Upper lobe of left lung (tissue), 6 donors: ENCODE measurements at regions not wholly inside any gene's neighbourhood (a gene's known extent, or its start where the extent isn't known, plus 50 kb on each side); places are given as distances from the start of the nearest gene placed in this dataset.

Source experiments
- ATAC-seq, 2 donors: fragments of 200-7000 bp; cut with Tn5 transposase; one replicate each; pipeline ENCODE4 v1.9.1; 2022; ENCODE audit warnings: mild to moderate bottlenecking in 2 of 2, moderate library complexity in 2 of 2; ENCODE audit not compliant: low FRiP score in 2 of 2
- DNase-seq, 2 donors: peaks; one replicate each; pipeline ENCODE4 v3.0.0-alpha.2; 2019 to 2020
- H3K27ac ChIP-seq, 4 donors: fragments of 200-600 bp; sonication (generic); one replicate each; pipeline ENCODE4 v1.5.1; 2016 to 2019
- H3K27me3 ChIP-seq, 4 donors: fragments of 200-600 bp; sonication (generic); one replicate each; pipeline ENCODE4 v1.5.1; 2017 to 2019
- H3K36me3 ChIP-seq, 4 donors: fragments of 200-600 bp; sonication (generic); one replicate each; pipeline ENCODE4 v1.5.1; 2016 to 2019
- H3K4me1 ChIP-seq, 4 donors: fragments of 200-600 bp; sonication (generic); one replicate each; pipeline ENCODE4 v1.5.1; 2018 to 2019
- H3K4me3 ChIP-seq, 4 donors: fragments of 200-600 bp; sonication (generic); one replicate each; pipeline ENCODE4 v1.5.1; 2017 to 2019; ENCODE audit warnings: mild to moderate bottlenecking in 2 of 4, moderate library complexity in 1 of 4
- H3K9me3 ChIP-seq, 4 donors: fragments of 200-600 bp; sonication (generic); one replicate each; pipeline ENCODE4 v1.5.1; 2018 to 2019
- EP300 ChIP-seq, 4 donors: sonication (generic); formaldehyde crosslinking; IDR thresholded peaks; one replicate each; pipeline ENCODE4 v1.5.1; 2017; ENCODE audit warnings: antibody characterized with exemption in 4 of 4, control low read depth in 2 of 4
- POLR2A ChIP-seq, 4 donors: fragments of 450-650 bp; IDR thresholded peaks; one replicate each; pipeline ENCODE4 v1.5.1; 2016 to 2017; ENCODE audit warnings: antibody characterized with exemption in 4 of 4, mild to moderate bottlenecking in 2 of 4
- POLR2AphosphoS5 ChIP-seq, 2 donors: sonication (generic); formaldehyde crosslinking; IDR thresholded peaks; one replicate each; pipeline ENCODE4 v1.5.1; 2017; ENCODE audit warnings: antibody characterized with exemption in 2 of 2
- WGBS, 2 donors: methylation state at CpG; one replicate each; pipeline ENCODE4 v1.1.5; 2017 to 2018; 5-methylcytosine and 5-hydroxymethylcytosine counted together
- TF ChIP-seq, protein P1 (sequence below), 6 experiments: fragments of 450-650 bp in 4 of 6; fragments of 200-600 bp in 2 of 6; sonication (generic) in 2 of 6; IDR thresholded peaks; one replicate each; pipeline ENCODE4 v1.5.1; 2016 to 2019; ENCODE audit warnings: antibody characterized with exemption in 6 of 6
- donor health status: DM: no; HTN: no; CAD: no; lungs with moderate emphysema.
- donor health status: DM: no; HTN: yes; CAD: no; lungs with severe emphysema.

DNA sequence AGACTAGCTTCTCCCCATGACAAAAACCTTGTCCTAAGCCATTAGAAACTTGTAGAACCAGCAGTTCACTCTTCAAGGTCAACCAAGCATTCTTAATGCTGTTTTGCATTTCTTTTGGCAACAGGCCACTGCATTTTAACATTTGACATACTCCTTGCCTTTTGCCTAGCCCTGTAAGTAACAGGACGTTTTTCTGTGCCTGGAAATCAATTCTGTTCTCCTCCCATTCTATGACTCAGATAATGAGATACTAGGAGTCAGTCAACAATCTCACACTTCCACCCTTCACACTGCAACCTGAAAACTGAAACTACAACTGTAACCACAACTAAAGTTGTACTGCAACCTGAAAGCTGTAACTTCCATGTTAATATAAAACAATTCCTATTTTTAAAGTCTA, 268.7 kb downstream of the MZT1 start:
- TF ChIP-seq EP300 (IDR thresholded peaks at IDR 0.05) (no peak), POLR2A (IDR thresholded peaks at IDR 0.05) (no peak), POLR2AphosphoS5 (IDR thresholded peaks at IDR 0.05) (no peak)
- TF ChIP-seq, protein P1, sequence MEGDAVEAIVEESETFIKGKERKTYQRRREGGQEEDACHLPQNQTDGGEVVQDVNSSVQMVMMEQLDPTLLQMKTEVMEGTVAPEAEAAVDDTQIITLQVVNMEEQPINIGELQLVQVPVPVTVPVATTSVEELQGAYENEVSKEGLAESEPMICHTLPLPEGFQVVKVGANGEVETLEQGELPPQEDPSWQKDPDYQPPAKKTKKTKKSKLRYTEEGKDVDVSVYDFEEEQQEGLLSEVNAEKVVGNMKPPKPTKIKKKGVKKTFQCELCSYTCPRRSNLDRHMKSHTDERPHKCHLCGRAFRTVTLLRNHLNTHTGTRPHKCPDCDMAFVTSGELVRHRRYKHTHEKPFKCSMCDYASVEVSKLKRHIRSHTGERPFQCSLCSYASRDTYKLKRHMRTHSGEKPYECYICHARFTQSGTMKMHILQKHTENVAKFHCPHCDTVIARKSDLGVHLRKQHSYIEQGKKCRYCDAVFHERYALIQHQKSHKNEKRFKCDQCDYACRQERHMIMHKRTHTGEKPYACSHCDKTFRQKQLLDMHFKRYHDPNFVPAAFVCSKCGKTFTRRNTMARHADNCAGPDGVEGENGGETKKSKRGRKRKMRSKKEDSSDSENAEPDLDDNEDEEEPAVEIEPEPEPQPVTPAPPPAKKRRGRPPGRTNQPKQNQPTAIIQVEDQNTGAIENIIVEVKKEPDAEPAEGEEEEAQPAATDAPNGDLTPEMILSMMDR (IDR thresholded peaks at IDR 0.05), result no peak

DNA sequence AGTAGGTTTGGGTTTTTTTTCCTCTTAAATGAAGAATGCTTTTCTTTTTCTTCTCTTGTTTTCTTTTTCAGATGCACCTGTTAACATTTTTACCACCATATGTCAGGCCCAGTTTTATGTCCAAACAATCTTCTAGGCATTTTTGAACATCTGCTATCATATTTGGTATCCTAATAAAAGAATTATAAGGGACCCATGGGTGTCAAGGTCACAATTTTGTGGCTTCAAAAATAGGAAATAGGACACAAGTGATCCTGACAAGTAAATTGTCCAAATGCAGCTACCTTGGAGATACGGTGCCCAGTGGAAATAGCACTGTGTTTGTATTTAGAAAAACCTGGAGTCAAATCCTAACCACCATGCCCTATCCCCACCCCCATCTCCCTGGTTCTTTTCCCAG, 270.3 kb downstream of the MZT1 start:
- TF ChIP-seq EP300 (IDR thresholded peaks at IDR 0.05) (no peak), POLR2A (IDR thresholded peaks at IDR 0.05) (no peak), POLR2AphosphoS5 (IDR thresholded peaks at IDR 0.05) (no peak)
- TF ChIP-seq, protein P1 (IDR thresholded peaks at IDR 0.05), result no peak
- Histone ChIP-seq H3K4me1 (no peaks in the 10 kb centered on the region), H3K4me3 (no peak overlapping the region), H3K27me3 (no peaks in the 10 kb centered on the region), H3K36me3 (no peaks in the 10 kb centered on the region), H3K9me3 (no peaks in the 10 kb centered on the region), H3K27ac (no peak overlapping the region)
- no peak for DNase-seq
- 75 to 86% methylated on average over 1 of the region's 1 CpG for WGBS, 2 donors
- ATAC-seq, result no peak

More for the DNA sequence above, 268.7 kb downstream of the MZT1 start:
- 18 to 21% methylated on average over 1 of the region's 1 CpG for WGBS, 2 donors
- Histone ChIP-seq H3K27me3 (no peaks in the 10 kb centered on the region), H3K4me1 (no peaks in the 10 kb centered on the region), H3K9me3 (no peaks in the 10 kb centered on the region), H3K4me3 (no peak overlapping the region), H3K36me3 (no peaks in the 10 kb centered on the region), H3K27ac (no peak overlapping the region)
- no peak for ATAC-seq
- DNase-seq, result no peak

DNA sequence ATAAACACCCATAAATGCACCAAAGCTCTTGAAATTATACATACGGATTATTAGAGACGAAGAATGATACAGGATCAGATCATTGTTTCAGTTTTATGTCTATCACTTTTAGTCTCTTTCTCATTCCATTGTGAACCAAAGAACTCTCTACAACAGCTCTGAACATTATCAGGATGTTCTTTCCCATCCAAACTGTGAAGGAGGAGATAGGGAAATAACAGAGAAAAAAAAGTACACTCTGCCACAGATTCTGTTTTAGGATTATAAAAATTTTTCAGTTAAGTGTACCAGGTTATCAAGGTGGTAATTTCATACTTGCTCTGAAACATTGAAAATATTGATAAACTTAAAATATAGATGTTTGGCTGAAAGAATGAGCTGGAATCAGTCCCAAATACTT, 270.9 kb downstream of the MZT1 start:
- no peak for DNase-seq
- 64 to 96% methylated on average over 2 of the region's 2 CpGs for WGBS, 2 donors
- ATAC-seq, result no peak

DNA sequence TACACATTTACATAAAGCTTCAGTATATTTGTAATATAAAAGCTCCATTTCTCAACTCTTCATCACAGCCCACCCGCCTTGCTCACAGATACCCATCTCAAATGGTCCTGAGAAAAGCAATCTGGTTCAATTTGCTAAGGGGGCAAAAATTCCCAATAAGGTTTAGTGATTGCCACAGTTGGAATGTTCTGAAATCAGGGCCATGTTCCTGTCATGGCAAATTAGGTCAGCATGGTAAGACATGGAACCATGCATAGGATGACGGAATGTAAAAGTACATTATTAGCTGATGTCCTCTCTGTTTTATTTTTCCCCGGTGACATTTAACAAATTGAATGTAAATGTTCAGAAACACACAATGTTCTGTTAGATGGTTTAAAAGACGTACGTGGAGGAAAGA, 274.3 kb downstream of the MZT1 start:
- H3K4me1 ChIP-seq, result no peaks in the 10 kb centered on the region
- TF ChIP-seq, protein P1 (IDR thresholded peaks at IDR 0.05), result no peak
- no peak overlapping the region for H3K4me3 ChIP-seq
- 90 to 97% methylated on average over 5 of the region's 5 CpGs for WGBS, 2 donors
- H3K27ac ChIP-seq, result no peak overlapping the region
- H3K27me3 ChIP-seq, result no peaks in the 10 kb centered on the region
- H3K36me3 ChIP-seq, result no peaks in the 10 kb centered on the region
- H3K9me3 ChIP-seq, result peaks cover 0 to 1% (median 0%) of the 10 kb centered on the region in 4 donors
- ATAC-seq (no peak), DNase-seq (no peak)

More for the DNA sequence above, 270.9 kb downstream of the MZT1 start:
- TF ChIP-seq, protein P1 (IDR thresholded peaks at IDR 0.05), result no peak
- TF ChIP-seq POLR2A (IDR thresholded peaks at IDR 0.05) (no peak), POLR2AphosphoS5 (IDR thresholded peaks at IDR 0.05) (no peak), EP300 (IDR thresholded peaks at IDR 0.05) (no peak)
- Histone ChIP-seq H3K27ac (no peak overlapping the region), H3K36me3 (no peaks in the 10 kb centered on the region), H3K9me3 (no peaks in the 10 kb centered on the region), H3K27me3 (no peaks in the 10 kb centered on the region), H3K4me1 (no peaks in the 10 kb centered on the region), H3K4me3 (no peak overlapping the region)

DNA sequence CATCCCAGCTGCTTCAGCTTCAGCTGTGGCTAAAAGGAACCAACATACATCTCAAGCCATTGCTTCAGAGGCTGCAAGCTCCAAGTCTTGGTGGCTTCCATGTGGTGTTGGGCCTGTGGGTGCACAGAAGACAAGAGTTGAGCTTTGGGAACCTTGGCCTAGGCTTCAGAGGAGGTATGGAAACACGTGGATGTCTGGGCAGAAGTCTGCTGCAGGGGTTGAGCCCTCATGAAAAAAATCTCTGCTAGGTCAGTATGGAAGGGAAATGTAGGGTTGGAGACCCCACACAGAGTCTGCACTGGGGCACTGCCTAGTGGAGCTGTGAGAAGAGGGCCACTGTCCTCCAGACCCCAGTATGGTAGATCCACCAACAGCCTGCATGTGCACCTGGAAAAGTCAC, 279.3 kb downstream of the MZT1 start:
- H3K4me3 ChIP-seq, result no peak overlapping the region
- no peaks in the 10 kb centered on the region for H3K4me1 ChIP-seq
- no peak overlapping the region for H3K27ac ChIP-seq
- WGBS, 2 donors, result 78 to 80% methylated on average over 1 of the region's 1 CpG
- no peak for TF ChIP-seq POLR2AphosphoS5 (IDR thresholded peaks at IDR 0.05)
- TF ChIP-seq EP300 (IDR thresholded peaks at IDR 0.05), result no peak
- no peak for TF ChIP-seq POLR2A (IDR thresholded peaks at IDR 0.05)
- TF ChIP-seq, protein P1 (IDR thresholded peaks at IDR 0.05), result no peak
- H3K9me3 ChIP-seq, result peaks cover 0 to 6% (median 0%) of the 10 kb centered on the region in 4 donors
- ATAC-seq, result no peak
- no peak for DNase-seq
- no peaks in the 10 kb centered on the region for H3K27me3 ChIP-seq
- H3K36me3 ChIP-seq, result no peaks in the 10 kb centered on the region
